HG03097 (cell line): ENCODE measurements at regions not wholly inside any gene's neighbourhood (a gene's known extent, or its start where the extent isn't known, plus 50 kb on each side); places are given as distances from the start of the nearest gene placed in this dataset.

ENCODE experiments used
- ATAC-seq: cut with Tn5 transposase; IDR thresholded peaks from one replicate; pipeline ENCODE4 v1.9.1; 2021; ENCODE audit not compliant: unreplicated experiment, low FRiP score

- no peak for ATAC-seq
These were observed 64.3 kb downstream of the MRPL14 start for GRCh38 chr6:44062771-44063560.

GRCh38 chr6:44062105-44062770, 65.0 kb downstream of the MRPL14 start:
- ATAC-seq: no peak

- no peak for ATAC-seq
These were observed 65.7 kb downstream of the MRPL14 start for GRCh38 chr6:44061375-44062104.

GRCh38 chr6:44060612-44061374, 66.5 kb downstream of the MRPL14 start:
- no peak for ATAC-seq

- ATAC-seq: no peak
These were observed 67.6 kb downstream of the MRPL14 start for GRCh38 chr6:44059359-44060346.

GRCh38 chr6:44058617-44059358, 68.5 kb downstream of the MRPL14 start:
- peak; percentile 44 for ATAC-seq

- ATAC-seq: no peak
These were observed 69.2 kb downstream of the MRPL14 start for GRCh38 chr6:44057931-44058616.

- no peak for ATAC-seq
These were observed 69.9 kb downstream of the MRPL14 start for GRCh38 chr6:44057238-44057930.

- no peak for ATAC-seq
These were observed 70.6 kb downstream of the MRPL14 start for GRCh38 chr6:44056392-44057237.

GRCh38 chr6:44054721-44055559, 72.3 kb downstream of the MRPL14 start:
- ATAC-seq: no peak

- ATAC-seq: no peak
These were observed 73.3 kb downstream of the MRPL14 start for GRCh38 chr6:44053760-44054556.

GRCh38 chr6:44053106-44053756, 74.0 kb downstream of the MRPL14 start:
- ATAC-seq: no peak

GRCh38 chr6:44052419-44053023, 74.7 kb downstream of the MRPL14 start:
- ATAC-seq: no peak

- ATAC-seq: no peak
These were observed 75.7 kb downstream of the MRPL14 start for GRCh38 chr6:44051515-44051914.
